GM12878 (cell line): ENCODE measurements at regions not wholly inside any gene's neighbourhood (a gene's known extent, or its start where the extent isn't known, plus 50 kb on each side); places are given as distances from the start of the nearest gene placed in this dataset.

Source experiments
- ATAC-seq: fragments of 200-7000 bp; cut with Tn5 transposase; 3 replicates; pipeline ENCODE4 v1.9.1; 2020; ENCODE audit warnings: mild to moderate bottlenecking, moderate library complexity
- BruUV-seq: library from RNA; stranded (reverse); fragments of 400-500 nt; replicated peaks from 2 replicates; lab custom pipeline; 2021; lab: Mats Ljungman, UMichigan
- CTCF ChIA-PET: fragments of 300-600 bp; sonication (Branson Sonifier 250); formaldehyde crosslinking; extraction: SDS; loops from one replicate; lab custom pipeline; 2021; ENCODE audit warnings: inconsistent platforms; lab: Yijun Ruan, JAX
- POLR2A ChIA-PET: fragments of 350-600 bp; formaldehyde crosslinking; extraction: SDS; loops from one replicate; lab custom pipeline; 2021; ENCODE audit warnings: inconsistent platforms; lab: Charles Lee
- RAD21 ChIA-PET: fragments of 300-600 bp; sonication (Branson Sonifier 250); formaldehyde crosslinking; loops from one replicate; lab custom pipeline; 2023; ENCODE audit warnings: antibody characterized with exemption; ENCODE audit not compliant: unreplicated experiment; lab: Charles Lee
- SMC1A ChIA-PET: fragments of 300-600 bp; sonication (Branson Sonifier 250); formaldehyde crosslinking; loops from one replicate; lab custom pipeline; 2023; ENCODE audit not compliant: unreplicated experiment, uncharacterized antibody; lab: Charles Lee
- DNase-seq: peaks from one replicate; pipeline ENCODE4 v3.0.0-alpha.2; 2011; ENCODE audit warnings: low read depth, low spot score
- FAIRE-seq: peaks from 3 replicates; lab custom pipeline; 2011; peaks lifted over from hg19 to GRCh38; lab: Jason Lieb, UNC
- H2AFZ ChIP-seq: 2 replicates; pipeline ENCODE4 v1.6.0; 2011; ENCODE audit warnings: low read depth, low read length, control low read depth; ENCODE audit not compliant: control insufficient read depth
- H3K27ac ChIP-seq: 2 replicates; pipeline ENCODE4 v1.5.1; 2011; ENCODE audit warnings: control low read depth; ENCODE audit not compliant: control insufficient read depth, insufficient read depth
- H3K27me3 ChIP-seq, 2 experiments: replicated peaks in 1 of 2; 2 replicates each; pipeline versions ENCODE4 v1.6.0 to v1.6.1; 2011; ENCODE audit warnings: low read length in 1 of 2; ENCODE audit not compliant: control insufficient read depth in 2 of 2, insufficient read depth in 2 of 2
- H3K36me3 ChIP-seq, 2 experiments: 2 replicates each; pipeline ENCODE4 v1.5.1; 2011; ENCODE audit warnings: low read length in 1 of 2; ENCODE audit not compliant: control insufficient read depth in 2 of 2, insufficient read depth in 2 of 2
- H3K4me1 ChIP-seq: 2 replicates; pipeline ENCODE4 v1.6.1; 2011; ENCODE audit warnings: mild to moderate bottlenecking, low read length, moderate library complexity, mixed read lengths; ENCODE audit not compliant: control insufficient read depth, insufficient read depth
- H3K4me2 ChIP-seq: 2 replicates; pipeline ENCODE4 v1.6.0; 2011; ENCODE audit warnings: control low read depth; ENCODE audit not compliant: control insufficient read depth, insufficient read depth
- H3K4me3 ChIP-seq: fragments of 200-600 bp; sonication (generic); 2 replicates; pipeline ENCODE4 v1.5.1; 2016
- H3K79me2 ChIP-seq: 2 replicates; pipeline ENCODE4 v1.6.0; 2011; ENCODE audit warnings: low read length; ENCODE audit not compliant: control insufficient read depth, insufficient read depth
- H3K9ac ChIP-seq: 2 replicates; pipeline ENCODE4 v1.8.0; 2011; ENCODE audit warnings: low read length, control low read depth, mixed read lengths; ENCODE audit not compliant: control insufficient read depth, insufficient read depth
- H3K9me3 ChIP-seq: replicated peaks from 3 replicates; pipeline ENCODE4 v1.5.1; 2011; ENCODE audit warnings: mild to moderate bottlenecking, low read length; ENCODE audit not compliant: control insufficient read depth, insufficient read depth
- H4K20me1 ChIP-seq: 2 replicates; pipeline ENCODE4 v1.6.0; 2011; ENCODE audit not compliant: control insufficient read depth, insufficient read depth
- ATF7 ChIP-seq: fragments of 450-650 bp; IDR thresholded peaks from 2 replicates; pipeline ENCODE4 v1.6.1; 2016; ENCODE audit warnings: low read depth, mild to moderate bottlenecking
- CHD1 ChIP-seq: IDR thresholded peaks from 2 replicates; pipeline ENCODE4 v1.6.1; 2012; ENCODE audit warnings: low read depth, low read length, improper control_type of control experiment
- DPF2 ChIP-seq: fragments of 450-650 bp; IDR thresholded peaks from 2 replicates; pipeline ENCODE4 v1.6.1; 2017; ENCODE audit warnings: mild to moderate bottlenecking
- FOXK2 ChIP-seq: fragments of 450-650 bp; IDR thresholded peaks from 2 replicates; pipeline ENCODE4 v1.6.1; 2017; ENCODE audit warnings: mild to moderate bottlenecking, moderate library complexity
- JUND ChIP-seq: IDR thresholded peaks from 2 replicates; pipeline ENCODE4 v1.6.1; 2012; ENCODE audit warnings: low read depth, mild to moderate bottlenecking, low read length, improper control_type of control experiment, moderate library complexity
- RBBP5 ChIP-seq: fragments of 200-600 bp; sonication (generic); conservative IDR thresholded peaks from 2 replicates; pipeline ENCODE4 v1.6.1; 2016
- RFX5 ChIP-seq: IDR thresholded peaks from 2 replicates; pipeline ENCODE4 v1.6.1; 2011; ENCODE audit warnings: low read depth, low read length, improper control_type of control experiment
- SMAD1 ChIP-seq: fragments of 450-650 bp; IDR thresholded peaks from 2 replicates; pipeline ENCODE4 v1.6.1; 2018; ENCODE audit warnings: mild to moderate bottlenecking, low read depth; ENCODE audit not compliant: partially characterized antibody
- SREBF2 ChIP-seq: IDR thresholded peaks from 2 replicates; pipeline ENCODE4 v1.6.1; 2012; ENCODE audit warnings: mild to moderate bottlenecking, low read length
- WGBS: methylation state at CpG from one replicate; pipeline ENCODE4 v1.1.6; 2016; ENCODE audit warnings: low lambda C conversion rate; ENCODE audit not compliant: insufficient replicate concordance, insufficient coverage; ENCODE audit errors: missing lambda C conversion rate; 5-methylcytosine and 5-hydroxymethylcytosine counted together
- in situ Hi-C: fragments of 300-500 bp; cut with MboI; formaldehyde crosslinking; loops from 9 replicates; pipeline ENCODE4 v1.14.3; 2018; ENCODE audit warnings: mixed read lengths
- intact Hi-C: fragments of 100-400 bp; cut with micrococcal nuclease; formaldehyde crosslinking; loops from one replicate; pipeline ENCODE4 v1.14.2; 2022; ENCODE audit not compliant: unreplicated experiment
- TF ChIP-seq, protein P1 (sequence below): fragments of 450-650 bp; IDR thresholded peaks from 2 replicates; pipeline ENCODE4 v1.6.1; 2016; ENCODE audit warnings: mild to moderate bottlenecking

DNA sequence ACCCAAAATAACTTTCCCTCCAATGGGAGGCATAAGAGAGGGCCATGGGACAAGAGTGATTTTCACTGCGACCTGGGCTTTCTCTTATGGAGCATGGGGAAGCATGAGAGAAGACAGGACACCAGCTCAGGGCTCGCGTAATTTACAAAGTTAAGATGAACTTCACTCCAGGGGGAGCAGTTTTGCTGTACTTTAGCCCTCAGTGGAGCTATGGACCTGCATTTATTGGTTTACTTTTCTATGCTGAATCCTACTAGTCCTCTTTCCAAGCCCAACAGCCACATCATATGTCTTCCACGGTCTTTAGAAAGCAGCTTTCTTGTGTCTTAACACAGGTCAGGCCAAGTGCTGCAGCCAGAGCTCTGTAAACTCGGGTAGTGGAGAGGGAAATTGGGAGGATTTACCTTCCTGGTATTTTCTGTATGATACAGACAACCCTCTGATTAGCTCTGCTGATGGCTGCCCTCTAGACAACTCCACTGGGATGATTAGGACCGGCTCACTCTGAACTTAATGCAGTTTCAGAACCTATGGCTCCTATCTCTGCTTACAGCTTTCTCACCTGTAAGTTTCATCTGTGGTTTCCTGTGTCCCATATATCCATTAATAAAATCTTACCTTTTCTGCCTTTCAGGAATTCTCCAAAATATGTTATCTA, 581.0 kb upstream of the RORB start:
- Histone ChIP-seq H3K4me3 (no peak overlapping the region), H3K79me2 (no peaks in the 10 kb centered on the region), H2AFZ (no peak overlapping the region), H4K20me1 (no peaks in the 10 kb centered on the region), H3K4me2 (no peak overlapping the region), H3K27me3 (no peaks in the 10 kb centered on the region), H3K36me3 (no peaks in the 10 kb centered on the region), H3K9ac (no peak overlapping the region), H3K9me3 (no peaks in the 10 kb centered on the region), H3K4me1 (no peaks in the 10 kb centered on the region), H3K27ac (no peak overlapping the region)
- DNase-seq (no peak), ATAC-seq (no peak), FAIRE-seq (no peak)
- 28% methylated on average over 6 of the region's 6 CpGs for WGBS
- ChIA-PET RAD21 (no interaction called here), POLR2A (no interaction called here), CTCF (interaction anchor here (0.7 to 1.3 kb wide), 3 partner anchors 362 to 463 kb away, joined by 3 read pairs; no protein-coding TSS in a partner anchor), SMC1A (interaction anchor here (1.2 kb wide), 1 partner anchor 10 kb away, joined by 3 read pairs; no protein-coding TSS in a partner anchor)
- TF ChIP-seq SMAD1 (no peak), ATF7 (no peak), SREBF2 (no peak), RBBP5 (no peak), RFX5 (no peak)
- BruUV-seq: no TSS peak
- in situ Hi-C loops: no loop called here
- intact Hi-C loops: loop anchor here (10.0 kb wide), 1 partner anchor 369 kb away; no protein-coding TSS in a partner anchor

DNA sequence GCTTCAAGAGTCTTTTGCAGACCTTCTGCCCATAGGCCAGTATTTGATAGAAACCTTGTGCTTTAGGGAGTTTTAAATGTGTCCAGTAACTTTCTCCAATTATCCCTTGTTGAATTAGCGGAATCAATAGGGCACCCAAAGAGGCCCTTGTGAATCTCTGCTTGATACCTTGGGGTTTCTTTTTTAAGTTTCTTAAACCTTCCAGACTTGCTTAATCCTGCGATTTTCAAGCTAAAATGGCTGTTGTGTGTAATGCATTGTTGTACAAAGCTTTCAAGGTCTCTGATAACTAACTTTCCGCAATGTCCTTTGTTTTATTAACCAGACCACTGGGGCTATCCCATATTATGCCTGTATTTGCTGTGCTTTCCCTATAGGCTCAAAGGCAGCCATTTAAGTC, 577.4 kb upstream of the RORB start:
- FAIRE-seq: no peak
- TF ChIP-seq DPF2: no peak
- TF ChIP-seq CHD1: no peak
- no peak for TF ChIP-seq FOXK2
- TF ChIP-seq JUND: no peak
- TF ChIP-seq, protein P1, sequence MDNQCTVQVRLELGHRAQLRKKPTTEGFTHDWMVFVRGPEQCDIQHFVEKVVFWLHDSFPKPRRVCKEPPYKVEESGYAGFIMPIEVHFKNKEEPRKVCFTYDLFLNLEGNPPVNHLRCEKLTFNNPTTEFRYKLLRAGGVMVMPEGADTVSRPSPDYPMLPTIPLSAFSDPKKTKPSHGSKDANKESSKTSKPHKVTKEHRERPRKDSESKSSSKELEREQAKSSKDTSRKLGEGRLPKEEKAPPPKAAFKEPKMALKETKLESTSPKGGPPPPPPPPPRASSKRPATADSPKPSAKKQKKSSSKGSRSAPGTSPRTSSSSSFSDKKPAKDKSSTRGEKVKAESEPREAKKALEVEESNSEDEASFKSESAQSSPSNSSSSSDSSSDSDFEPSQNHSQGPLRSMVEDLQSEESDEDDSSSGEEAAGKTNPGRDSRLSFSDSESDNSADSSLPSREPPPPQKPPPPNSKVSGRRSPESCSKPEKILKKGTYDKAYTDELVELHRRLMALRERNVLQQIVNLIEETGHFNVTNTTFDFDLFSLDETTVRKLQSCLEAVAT: no peak
- in situ Hi-C loops: no loop called here
- BruUV-seq: no TSS peak
- intact Hi-C loops: loop anchor here (10.0 kb wide), 1 partner anchor 365 kb away; no protein-coding TSS in a partner anchor
- Histone ChIP-seq H4K20me1 (no peaks in the 10 kb centered on the region), H3K9me3 (no peaks in the 10 kb centered on the region), H3K4me1 (no peaks in the 10 kb centered on the region), H2AFZ (no peak overlapping the region), H3K27me3 (no peaks in the 10 kb centered on the region), H3K4me3 (no peak overlapping the region), H3K79me2 (no peaks in the 10 kb centered on the region), H3K27ac (no peak overlapping the region), H3K36me3 (no peaks in the 10 kb centered on the region), H3K9ac (no peak overlapping the region), H3K4me2 (no peak overlapping the region)
- ATAC-seq: no peak
- POLR2A ChIA-PET: no interaction called here
- no peak for DNase-seq
- SMC1A ChIA-PET: interaction anchor here (1.2 kb wide), 1 partner anchor 19 kb away, joined by 3 read pairs; no protein-coding TSS in a partner anchor
- RAD21 ChIA-PET: no interaction called here
- CTCF ChIA-PET: no interaction called here
- WGBS: 54% methylated on average over 3 of the region's 3 CpGs
